GM10248 (cell line): ENCODE measurements at regions not wholly inside any gene's neighbourhood (a gene's known extent, or its start where the extent isn't known, plus 50 kb on each side); places are given as distances from the start of the nearest gene placed in this dataset.
"Not testable (repeated sequence)": the region's sequence is repeated elsewhere in the genome, so short reads cannot be mapped to it uniquely, and the experiment has no call there.

ENCODE experiments used
- CTCF ChIA-PET: fragments of 300-600 bp; sonication (Branson Sonifier 250); formaldehyde crosslinking; extraction: SDS; loops from one replicate; lab custom pipeline; 2021; ENCODE audit warnings: antibody characterized with exemption; lab: Yijun Ruan, JAX
- POLR2A ChIA-PET: fragments of 350-650 bp; sonication (Branson Sonifier 250); formaldehyde crosslinking; extraction: SDS; loops from one replicate; lab custom pipeline; 2020; ENCODE audit warnings: antibody characterized with exemption; lab: Yijun Ruan, JAX
- DNase-seq: peaks from one replicate; pipeline ENCODE4 v3.0.0; 2012; ENCODE audit errors: extremely low spot score
- CTCF ChIP-seq: IDR thresholded peaks from 2 replicates; pipeline ENCODE4 v1.5.1; 2012; ENCODE audit warnings: mild to moderate bottlenecking, low read depth; ENCODE audit errors: extremely low read depth, missing control alignments, control extremely low read depth

- POLR2A ChIA-PET: no interaction called here
- TF ChIP-seq CTCF: no peak
- DNase-seq: no peak
- CTCF ChIA-PET: interaction anchor here (1.1 to 1.6 kb wide), 2 partner anchors 9 to 279 kb away, joined by 3 to 4 read pairs; no protein-coding TSS in a partner anchor
These were observed 230.0 kb downstream of the ACTR3 start for GRCh38 chr2:114119862-114120261.

- ChIA-PET CTCF (no interaction called here), POLR2A (no interaction called here)
- DNase-seq: no peak
- no peak for TF ChIP-seq CTCF
These were observed 233.0 kb downstream of the ACTR3 start for GRCh38 chr2:114122930-114123329.

- TF ChIP-seq CTCF: no peak
- CTCF ChIA-PET: no interaction called here
- POLR2A ChIA-PET: no interaction called here
- no peak for DNase-seq
These were observed 234.0 kb downstream of the ACTR3 start for GRCh38 chr2:114123925-114124324.

- POLR2A ChIA-PET: no interaction called here
- CTCF ChIA-PET: interaction anchor here (1.0 kb wide), 1 partner anchor 36 kb away, joined by 3 read pairs; no protein-coding TSS in a partner anchor
- no peak for TF ChIP-seq CTCF
- DNase-seq: no peak
These were observed 237.5 kb downstream of the ACTR3 start for GRCh38 chr2:114127372-114127771.

GRCh38 chr2:114128263-114128662 is 238.4 kb downstream of the ACTR3 start:
- DNase-seq: no peak
- CTCF ChIA-PET: interaction anchor here (1.6 kb wide), 1 partner anchor 9 kb away, joined by 4 read pairs; no protein-coding TSS in a partner anchor
- TF ChIP-seq CTCF: no peak
- POLR2A ChIA-PET: no interaction called here

GRCh38 chr2:114128725-114129124 is 238.8 kb downstream of the ACTR3 start:
- POLR2A ChIA-PET: no interaction called here
- TF ChIP-seq CTCF: no peak
- CTCF ChIA-PET: interaction anchor here (0.5 to 1.6 kb wide), 2 partner anchors 9 to 830 kb away, joined by 3 to 4 read pairs; no protein-coding TSS in a partner anchor

GRCh38 chr2:114132050-114132449 is 242.2 kb downstream of the ACTR3 start:
- POLR2A ChIA-PET, CTCF ChIA-PET: not testable (repeated sequence)

More at GRCh38 chr2:114128725-114129124, 238.8 kb downstream of the ACTR3 start:
- DNase-seq: no peak

More at GRCh38 chr2:114132050-114132449, 242.2 kb downstream of the ACTR3 start:
- DNase-seq: not testable (repeated sequence)
